GM23338 (cell line): ENCODE measurements at regions not wholly inside any gene's neighbourhood (a gene's known extent, or its start where the extent isn't known, plus 50 kb on each side); places are given as distances from the start of the nearest gene placed in this dataset.

Experiments used
- ATAC-seq: fragments of 200-7000 bp; cut with Tn5 transposase; 3 replicates; pipeline ENCODE4 v1.9.1; 2020
- DNase-seq: peaks from one replicate; pipeline ENCODE4 v3.0.0-alpha.2; 2015; ENCODE audit warnings: low spot score
- H2AFZ ChIP-seq: fragments of 200-600 bp; sonication (generic); 2 replicates; pipeline ENCODE4 v1.8.0; 2016; ENCODE audit warnings: antibody characterized with exemption, mild to moderate bottlenecking, moderate library complexity
- H3F3A ChIP-seq: fragments of 200-600 bp; sonication (generic); replicated peaks from 2 replicates; pipeline ENCODE4 v1.8.0; 2017; ENCODE audit warnings: antibody characterized with exemption, mixed run types, low read depth
- H3K27ac ChIP-seq: fragments of 200-600 bp; sonication (generic); 2 replicates; pipeline ENCODE4 v1.6.1; 2016; ENCODE audit warnings: low read depth
- H3K27me3 ChIP-seq: fragments of 200-600 bp; sonication (generic); 2 replicates; pipeline ENCODE4 v1.8.0; 2016; ENCODE audit warnings: mild to moderate bottlenecking, mixed run types, moderate library complexity; ENCODE audit not compliant: insufficient read depth
- H3K36me3 ChIP-seq: fragments of 200-600 bp; sonication (generic); 2 replicates; pipeline ENCODE4 v1.8.0; 2016; ENCODE audit warnings: mild to moderate bottlenecking; ENCODE audit not compliant: insufficient read depth
- H3K4me1 ChIP-seq: fragments of 200-600 bp; sonication (generic); 2 replicates; pipeline ENCODE4 v1.8.0; 2016; ENCODE audit warnings: mild to moderate bottlenecking, moderate library complexity; ENCODE audit not compliant: insufficient read depth
- H3K4me2 ChIP-seq: fragments of 200-600 bp; sonication (generic); 2 replicates; pipeline ENCODE4 v1.7.1; 2017; ENCODE audit warnings: mixed run types
- H3K4me3 ChIP-seq: fragments of 200-600 bp; sonication (generic); 2 replicates; pipeline ENCODE4 v1.6.1; 2016; ENCODE audit warnings: mixed run types
- H3K79me2 ChIP-seq: fragments of 200-600 bp; sonication (generic); replicated peaks from 2 replicates; pipeline ENCODE4 v1.8.0; 2017; ENCODE audit warnings: mild to moderate bottlenecking; ENCODE audit not compliant: insufficient read depth
- H3K9me2 ChIP-seq: fragments of 200-600 bp; sonication (generic); 2 replicates; pipeline ENCODE4 v1.8.0; 2017; ENCODE audit not compliant: insufficient read depth
- H4K20me1 ChIP-seq: fragments of 200-600 bp; sonication (generic); replicated peaks from 2 replicates; pipeline ENCODE4 v1.8.0; 2017; ENCODE audit warnings: mild to moderate bottlenecking; ENCODE audit not compliant: insufficient read depth
- H3K27ac Mint-ChIP-seq: 2 replicates; pipeline ENCODE4 v1.8.0; 2020; ENCODE audit warnings: inconsistent platforms, mild to moderate bottlenecking, moderate library complexity, mixed read lengths
- H3K27me3 Mint-ChIP-seq: 3 replicates; pipeline ENCODE4 v1.8.0; 2022; ENCODE audit warnings: low read depth, mild to moderate bottlenecking, moderate library complexity, mixed read lengths, inconsistent platforms; ENCODE audit not compliant: insufficient read depth, poor library complexity
- H3K36me3 Mint-ChIP-seq: 3 replicates; pipeline ENCODE4 v1.8.0; 2021; ENCODE audit warnings: low read depth, mild to moderate bottlenecking, inconsistent platforms, moderate library complexity, mixed read lengths
- H3K4me1 Mint-ChIP-seq: 3 replicates; pipeline ENCODE4 v1.8.0; 2020; ENCODE audit warnings: mild to moderate bottlenecking, inconsistent platforms, mixed read lengths
- H3K4me3 Mint-ChIP-seq: 3 replicates; pipeline ENCODE4 v1.8.0; 2021; ENCODE audit warnings: moderate library complexity, mild to moderate bottlenecking, inconsistent platforms, mixed read lengths
- H3K9me3 Mint-ChIP-seq: 3 replicates; pipeline ENCODE4 v1.8.0; 2020; ENCODE audit warnings: moderate library complexity, mild to moderate bottlenecking, inconsistent platforms, mixed read lengths
- CREB1 ChIP-seq: fragments of 250-450 bp; sonication (Bioruptor Pico); IDR thresholded peaks from 2 replicates; pipeline ENCODE4 v1.5.0; 2020; ENCODE audit warnings: low read depth, mild to moderate bottlenecking, moderate library complexity
- EZH2 ChIP-seq: fragments of 200-600 bp; sonication (generic); IDR thresholded peaks from one replicate; pipeline ENCODE4 v1.8.0; 2017; ENCODE audit warnings: antibody characterized with exemption, mild to moderate bottlenecking, low read depth; ENCODE audit not compliant: unreplicated experiment
- EZH2phosphoT487 ChIP-seq: fragments of 200-600 bp; sonication (generic); IDR thresholded peaks from one replicate; pipeline ENCODE4 v1.8.1; 2018; ENCODE audit warnings: antibody characterized with exemption; ENCODE audit not compliant: unreplicated experiment
- JUNB ChIP-seq: IDR thresholded peaks from one replicate; pipeline ENCODE4 v1.6.1; 2016; ENCODE audit warnings: antibody characterized with exemption; ENCODE audit not compliant: unreplicated experiment
- NANOG ChIP-seq: IDR thresholded peaks from 2 replicates; pipeline ENCODE4 v1.6.1; 2016; ENCODE audit warnings: antibody characterized with exemption, borderline replicate concordance
- POLR2AphosphoS5 ChIP-seq: IDR thresholded peaks from 2 replicates; pipeline ENCODE4 v1.6.1; 2016; ENCODE audit warnings: antibody characterized with exemption, low read depth
- STAT1 ChIP-seq: IDR thresholded peaks from one replicate; pipeline ENCODE4 v1.6.1; 2016; ENCODE audit warnings: antibody characterized with exemption; ENCODE audit not compliant: unreplicated experiment
- ZNF114 ChIP-seq: fragments of 250-450 bp; sonication (Bioruptor Pico); IDR thresholded peaks from 2 replicates; pipeline ENCODE4 v1.5.0; 2020; ENCODE audit warnings: mild to moderate bottlenecking, moderate library complexity
- ZNF331 ChIP-seq: fragments of 250-450 bp; sonication (Bioruptor Pico); IDR thresholded peaks from 2 replicates; pipeline ENCODE4 v1.5.0; 2020; ENCODE audit warnings: low read depth, mild to moderate bottlenecking, moderate library complexity
- TF ChIP-seq, protein P1 (sequence below): fragments of 250-450 bp; sonication (Bioruptor Pico); IDR thresholded peaks from 2 replicates; pipeline ENCODE4 v1.5.0; 2020; ENCODE audit warnings: mild to moderate bottlenecking, moderate library complexity
- TF ChIP-seq, protein P2 (sequence below): IDR thresholded peaks from one replicate; pipeline ENCODE4 v1.6.1; 2018; ENCODE audit warnings: antibody characterized with exemption; ENCODE audit not compliant: unreplicated experiment
- TF ChIP-seq, protein P3 (sequence below), 2 experiments: fragments of 200-600 bp in 1 of 2; sonication (generic) in 1 of 2; conservative IDR thresholded peaks; 2 replicates each; pipeline versions ENCODE4 v1.5.1 to v1.6.1; 2016 to 2017; ENCODE audit warnings: antibody characterized with exemption in 2 of 2, low read depth in 2 of 2, mild to moderate bottlenecking in 2 of 2, moderate library complexity in 1 of 2
- TF ChIP-seq, protein P4 (sequence below): IDR thresholded peaks from 2 replicates; pipeline ENCODE4 v1.6.1; 2016; ENCODE audit warnings: antibody characterized with exemption

DNA sequence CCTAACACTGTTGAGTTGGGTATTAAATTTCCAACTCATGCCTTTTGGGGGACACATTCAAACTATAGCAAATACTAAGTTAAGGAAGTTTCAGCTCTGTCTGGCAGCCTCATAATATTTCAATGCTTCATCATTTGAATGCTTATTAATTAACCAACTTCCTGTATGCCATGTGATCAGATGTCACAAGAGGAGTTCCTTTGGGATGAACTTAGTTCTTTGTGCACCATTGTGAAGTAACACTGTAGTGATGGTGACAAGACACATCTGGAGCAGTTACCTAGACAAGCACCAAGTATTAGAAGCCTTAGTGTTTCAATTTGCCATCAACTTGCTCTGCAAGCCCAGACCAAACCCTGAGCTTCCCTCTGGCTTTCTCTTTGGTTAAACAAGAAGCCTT, 90.7 kb upstream of the IL12B start:
- peaks cover 2% of the 10 kb centered on the region for H3K27me3 Mint-ChIP-seq
- TF ChIP-seq NANOG: no peak
- TF ChIP-seq POLR2AphosphoS5: no peak
- no peak for TF ChIP-seq ZNF331 (CRISPR knock-in tag)
- TF ChIP-seq, protein P1, sequence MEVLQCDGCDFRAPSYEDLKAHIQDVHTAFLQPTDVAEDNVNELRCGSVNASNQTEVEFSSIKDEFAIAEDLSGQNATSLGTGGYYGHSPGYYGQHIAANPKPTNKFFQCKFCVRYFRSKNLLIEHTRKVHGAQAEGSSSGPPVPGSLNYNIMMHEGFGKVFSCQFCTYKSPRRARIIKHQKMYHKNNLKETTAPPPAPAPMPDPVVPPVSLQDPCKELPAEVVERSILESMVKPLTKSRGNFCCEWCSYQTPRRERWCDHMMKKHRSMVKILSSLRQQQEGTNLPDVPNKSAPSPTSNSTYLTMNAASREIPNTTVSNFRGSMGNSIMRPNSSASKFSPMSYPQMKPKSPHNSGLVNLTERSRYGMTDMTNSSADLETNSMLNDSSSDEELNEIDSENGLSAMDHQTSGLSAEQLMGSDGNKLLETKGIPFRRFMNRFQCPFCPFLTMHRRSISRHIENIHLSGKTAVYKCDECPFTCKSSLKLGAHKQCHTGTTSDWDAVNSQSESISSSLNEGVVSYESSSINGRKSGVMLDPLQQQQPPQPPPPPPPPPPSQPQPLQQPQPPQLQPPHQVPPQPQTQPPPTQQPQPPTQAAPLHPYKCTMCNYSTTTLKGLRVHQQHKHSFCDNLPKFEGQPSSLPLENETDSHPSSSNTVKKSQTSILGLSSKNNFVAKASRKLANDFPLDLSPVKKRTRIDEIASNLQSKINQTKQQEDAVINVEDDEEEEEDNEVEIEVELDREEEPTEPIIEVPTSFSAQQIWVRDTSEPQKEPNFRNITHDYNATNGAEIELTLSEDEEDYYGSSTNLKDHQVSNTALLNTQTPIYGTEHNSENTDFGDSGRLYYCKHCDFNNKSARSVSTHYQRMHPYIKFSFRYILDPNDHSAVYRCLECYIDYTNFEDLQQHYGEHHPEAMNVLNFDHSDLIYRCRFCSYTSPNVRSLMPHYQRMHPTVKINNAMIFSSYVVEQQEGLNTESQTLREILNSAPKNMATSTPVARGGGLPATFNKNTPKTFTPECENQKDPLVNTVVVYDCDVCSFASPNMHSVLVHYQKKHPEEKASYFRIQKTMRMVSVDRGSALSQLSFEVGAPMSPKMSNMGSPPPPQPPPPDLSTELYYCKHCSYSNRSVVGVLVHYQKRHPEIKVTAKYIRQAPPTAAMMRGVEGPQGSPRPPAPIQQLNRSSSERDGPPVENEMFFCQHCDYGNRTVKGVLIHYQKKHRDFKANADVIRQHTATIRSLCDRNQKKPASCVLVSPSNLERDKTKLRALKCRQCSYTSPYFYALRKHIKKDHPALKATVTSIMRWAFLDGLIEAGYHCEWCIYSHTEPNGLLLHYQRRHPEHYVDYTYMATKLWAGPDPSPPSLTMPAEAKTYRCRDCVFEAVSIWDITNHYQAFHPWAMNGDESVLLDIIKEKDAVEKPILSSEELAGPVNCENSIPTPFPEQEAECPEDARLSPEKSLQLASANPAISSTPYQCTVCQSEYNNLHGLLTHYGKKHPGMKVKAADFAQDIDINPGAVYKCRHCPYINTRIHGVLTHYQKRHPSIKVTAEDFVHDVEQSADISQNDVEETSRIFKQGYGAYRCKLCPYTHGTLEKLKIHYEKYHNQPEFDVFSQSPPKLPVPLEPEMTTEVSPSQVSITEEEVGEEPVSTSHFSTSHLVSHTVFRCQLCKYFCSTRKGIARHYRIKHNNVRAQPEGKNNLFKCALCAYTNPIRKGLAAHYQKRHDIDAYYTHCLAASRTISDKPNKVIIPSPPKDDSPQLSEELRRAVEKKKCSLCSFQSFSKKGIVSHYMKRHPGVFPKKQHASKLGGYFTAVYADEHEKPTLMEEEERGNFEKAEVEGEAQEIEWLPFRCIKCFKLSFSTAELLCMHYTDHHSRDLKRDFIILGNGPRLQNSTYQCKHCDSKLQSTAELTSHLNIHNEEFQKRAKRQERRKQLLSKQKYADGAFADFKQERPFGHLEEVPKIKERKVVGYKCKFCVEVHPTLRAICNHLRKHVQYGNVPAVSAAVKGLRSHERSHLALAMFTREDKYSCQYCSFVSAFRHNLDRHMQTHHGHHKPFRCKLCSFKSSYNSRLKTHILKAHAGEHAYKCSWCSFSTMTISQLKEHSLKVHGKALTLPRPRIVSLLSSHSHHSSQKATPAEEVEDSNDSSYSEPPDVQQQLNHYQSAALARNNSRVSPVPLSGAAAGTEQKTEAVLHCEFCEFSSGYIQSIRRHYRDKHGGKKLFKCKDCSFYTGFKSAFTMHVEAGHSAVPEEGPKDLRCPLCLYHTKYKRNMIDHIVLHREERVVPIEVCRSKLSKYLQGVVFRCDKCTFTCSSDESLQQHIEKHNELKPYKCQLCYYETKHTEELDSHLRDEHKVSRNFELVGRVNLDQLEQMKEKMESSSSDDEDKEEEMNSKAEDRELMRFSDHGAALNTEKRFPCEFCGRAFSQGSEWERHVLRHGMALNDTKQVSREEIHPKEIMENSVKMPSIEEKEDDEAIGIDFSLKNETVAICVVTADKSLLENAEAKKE (CRISPR knock-in tag): no peak
- no peak for TF ChIP-seq STAT1
- no peak for TF ChIP-seq ZNF114 (CRISPR knock-in tag)
- no peak for TF ChIP-seq EZH2phosphoT487
- no peak for TF ChIP-seq EZH2
- TF ChIP-seq CREB1 (CRISPR knock-in tag): no peak
- TF ChIP-seq, protein P2, sequence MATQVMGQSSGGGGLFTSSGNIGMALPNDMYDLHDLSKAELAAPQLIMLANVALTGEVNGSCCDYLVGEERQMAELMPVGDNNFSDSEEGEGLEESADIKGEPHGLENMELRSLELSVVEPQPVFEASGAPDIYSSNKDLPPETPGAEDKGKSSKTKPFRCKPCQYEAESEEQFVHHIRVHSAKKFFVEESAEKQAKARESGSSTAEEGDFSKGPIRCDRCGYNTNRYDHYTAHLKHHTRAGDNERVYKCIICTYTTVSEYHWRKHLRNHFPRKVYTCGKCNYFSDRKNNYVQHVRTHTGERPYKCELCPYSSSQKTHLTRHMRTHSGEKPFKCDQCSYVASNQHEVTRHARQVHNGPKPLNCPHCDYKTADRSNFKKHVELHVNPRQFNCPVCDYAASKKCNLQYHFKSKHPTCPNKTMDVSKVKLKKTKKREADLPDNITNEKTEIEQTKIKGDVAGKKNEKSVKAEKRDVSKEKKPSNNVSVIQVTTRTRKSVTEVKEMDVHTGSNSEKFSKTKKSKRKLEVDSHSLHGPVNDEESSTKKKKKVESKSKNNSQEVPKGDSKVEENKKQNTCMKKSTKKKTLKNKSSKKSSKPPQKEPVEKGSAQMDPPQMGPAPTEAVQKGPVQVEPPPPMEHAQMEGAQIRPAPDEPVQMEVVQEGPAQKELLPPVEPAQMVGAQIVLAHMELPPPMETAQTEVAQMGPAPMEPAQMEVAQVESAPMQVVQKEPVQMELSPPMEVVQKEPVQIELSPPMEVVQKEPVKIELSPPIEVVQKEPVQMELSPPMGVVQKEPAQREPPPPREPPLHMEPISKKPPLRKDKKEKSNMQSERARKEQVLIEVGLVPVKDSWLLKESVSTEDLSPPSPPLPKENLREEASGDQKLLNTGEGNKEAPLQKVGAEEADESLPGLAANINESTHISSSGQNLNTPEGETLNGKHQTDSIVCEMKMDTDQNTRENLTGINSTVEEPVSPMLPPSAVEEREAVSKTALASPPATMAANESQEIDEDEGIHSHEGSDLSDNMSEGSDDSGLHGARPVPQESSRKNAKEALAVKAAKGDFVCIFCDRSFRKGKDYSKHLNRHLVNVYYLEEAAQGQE: no peak
- TF ChIP-seq, protein P3, sequence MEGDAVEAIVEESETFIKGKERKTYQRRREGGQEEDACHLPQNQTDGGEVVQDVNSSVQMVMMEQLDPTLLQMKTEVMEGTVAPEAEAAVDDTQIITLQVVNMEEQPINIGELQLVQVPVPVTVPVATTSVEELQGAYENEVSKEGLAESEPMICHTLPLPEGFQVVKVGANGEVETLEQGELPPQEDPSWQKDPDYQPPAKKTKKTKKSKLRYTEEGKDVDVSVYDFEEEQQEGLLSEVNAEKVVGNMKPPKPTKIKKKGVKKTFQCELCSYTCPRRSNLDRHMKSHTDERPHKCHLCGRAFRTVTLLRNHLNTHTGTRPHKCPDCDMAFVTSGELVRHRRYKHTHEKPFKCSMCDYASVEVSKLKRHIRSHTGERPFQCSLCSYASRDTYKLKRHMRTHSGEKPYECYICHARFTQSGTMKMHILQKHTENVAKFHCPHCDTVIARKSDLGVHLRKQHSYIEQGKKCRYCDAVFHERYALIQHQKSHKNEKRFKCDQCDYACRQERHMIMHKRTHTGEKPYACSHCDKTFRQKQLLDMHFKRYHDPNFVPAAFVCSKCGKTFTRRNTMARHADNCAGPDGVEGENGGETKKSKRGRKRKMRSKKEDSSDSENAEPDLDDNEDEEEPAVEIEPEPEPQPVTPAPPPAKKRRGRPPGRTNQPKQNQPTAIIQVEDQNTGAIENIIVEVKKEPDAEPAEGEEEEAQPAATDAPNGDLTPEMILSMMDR (conservative IDR thresholded peaks at IDR 0.05; ENCODE audit: low read depth in 2 of 2): no peak
- no peak for TF ChIP-seq JUNB
- TF ChIP-seq, protein P4, sequence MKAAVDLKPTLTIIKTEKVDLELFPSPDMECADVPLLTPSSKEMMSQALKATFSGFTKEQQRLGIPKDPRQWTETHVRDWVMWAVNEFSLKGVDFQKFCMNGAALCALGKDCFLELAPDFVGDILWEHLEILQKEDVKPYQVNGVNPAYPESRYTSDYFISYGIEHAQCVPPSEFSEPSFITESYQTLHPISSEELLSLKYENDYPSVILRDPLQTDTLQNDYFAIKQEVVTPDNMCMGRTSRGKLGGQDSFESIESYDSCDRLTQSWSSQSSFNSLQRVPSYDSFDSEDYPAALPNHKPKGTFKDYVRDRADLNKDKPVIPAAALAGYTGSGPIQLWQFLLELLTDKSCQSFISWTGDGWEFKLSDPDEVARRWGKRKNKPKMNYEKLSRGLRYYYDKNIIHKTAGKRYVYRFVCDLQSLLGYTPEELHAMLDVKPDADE: no peak
- ATAC-seq (no peak), DNase-seq (no peak)
- Histone ChIP-seq H3K36me3 (no peaks in the 10 kb centered on the region), H3F3A (no peaks in the 10 kb centered on the region), H3K4me3 (no peak overlapping the region), H4K20me1 (no peaks in the 10 kb centered on the region), H3K27me3 (no peaks in the 10 kb centered on the region), H3K27ac (no peak overlapping the region), H3K9me2 (0 out of 2 replicates have a peak, but pooled peaks cover 3% of the 10 kb centered on the region), H2AFZ (no peak overlapping the region), H3K4me1 (no peaks in the 10 kb centered on the region), H3K79me2 (no peaks in the 10 kb centered on the region), H3K4me2 (no peak overlapping the region)
- H3K4me1 Mint-ChIP-seq: peaks cover 9% of the 10 kb centered on the region; the same call in 2 of the 3 replicates
- H3K27ac Mint-ChIP-seq: no peak overlapping the region
- no peaks in the 10 kb centered on the region for H3K36me3 Mint-ChIP-seq
- H3K4me3 Mint-ChIP-seq: no peak overlapping the region
- no peaks in the 10 kb centered on the region for H3K9me3 Mint-ChIP-seq
